DND-41 (cell line): ENCODE measurements at regions not wholly inside any gene's neighbourhood (a gene's known extent, or its start where the extent isn't known, plus 50 kb on each side); places are given as distances from the start of the nearest gene placed in this dataset.

Experiments used
- CTCF ChIP-seq: IDR thresholded peaks from 2 replicates; pipeline ENCODE4 v1.5.1; 2012; ENCODE audit warnings: borderline replicate concordance, low read length, moderate library complexity, mild to moderate bottlenecking; ENCODE audit not compliant: poor library complexity, severe bottlenecking; ENCODE audit errors: extremely low read depth
- EZH2 ChIP-seq: IDR thresholded peaks from 3 replicates; pipeline ENCODE4 v1.6.1; 2012; ENCODE audit warnings: borderline replicate concordance, low read depth, mild to moderate bottlenecking, moderate library complexity, low read length, inconsistent platforms; ENCODE audit not compliant: severe bottlenecking

GRCh38 chr12:116354950-116355783, 77.7 kb upstream of the MED13L start:
- TF ChIP-seq EZH2 = no peak
- no peak for TF ChIP-seq CTCF
